Loucy (cell line): ENCODE measurements at regions not wholly inside any gene's neighbourhood (a gene's known extent, or its start where the extent isn't known, plus 50 kb on each side); places are given as distances from the start of the nearest gene placed in this dataset.

Experiments
- CTCF ChIP-seq: fragments of 200-600 bp; sonication (generic); conservative IDR thresholded peaks from 2 replicates; pipeline ENCODE4 v1.5.1; 2014; ENCODE audit warnings: mild to moderate bottlenecking, antibody characterized with exemption, low read length
- EZH2phosphoT487 ChIP-seq: fragments of 200-600 bp; IDR thresholded peaks from 2 replicates; pipeline ENCODE4 v1.6.1; 2018; ENCODE audit warnings: antibody characterized with exemption, mild to moderate bottlenecking, moderate library complexity, borderline replicate concordance

DNA sequence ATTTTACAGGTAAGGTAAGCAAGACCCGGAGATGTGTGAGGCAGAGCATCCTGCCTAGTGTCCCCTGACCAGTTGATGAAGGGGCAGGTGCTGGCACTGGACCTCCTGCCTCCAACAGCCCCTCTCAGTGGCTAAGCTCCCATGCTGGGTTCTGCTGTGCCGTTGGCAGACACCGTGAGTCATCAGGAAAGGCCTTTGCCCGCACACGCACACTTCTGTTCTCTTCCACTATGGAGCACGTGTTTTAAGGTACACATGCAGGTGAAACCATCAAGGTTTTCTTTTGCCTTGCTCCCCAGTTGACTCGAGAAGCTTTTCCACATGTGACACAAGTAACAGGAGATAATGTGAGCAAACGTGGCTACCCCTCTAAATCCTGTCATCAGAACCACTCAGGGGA lies 207.9 kb downstream of the RRAGC start:
- TF ChIP-seq CTCF, result no peak
- no peak for TF ChIP-seq EZH2phosphoT487
